ENCODE measurements at regions not wholly inside any gene's neighbourhood (a gene's known extent, or its start where the extent isn't known, plus 50 kb on each side); places are given as distances from the start of the nearest gene placed in this dataset.

DNA sequence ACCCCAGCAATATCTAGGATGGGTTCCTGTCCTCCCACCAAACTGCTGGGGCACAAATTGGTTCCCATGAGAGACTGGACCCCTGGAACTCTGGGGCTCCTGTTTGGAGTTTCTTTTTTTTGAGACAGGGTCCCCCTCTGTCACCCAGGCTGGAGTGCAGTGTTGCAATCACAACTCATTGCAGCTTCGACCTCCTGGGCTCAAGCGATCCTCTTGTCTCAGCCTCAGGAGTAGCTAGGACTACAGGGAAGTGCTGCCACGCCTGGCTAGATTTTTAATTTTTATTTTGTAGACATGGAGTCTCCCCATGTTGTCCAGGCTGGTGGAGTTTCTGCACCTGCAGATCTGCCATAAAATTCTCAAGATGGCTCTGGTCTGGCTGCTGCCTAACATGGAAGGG is 56.3 kb upstream of the BRD7 start:
- H4K8ac ChIP-seq (replicated peaks; ENCODE audit: insufficient read length, low read depth, low read length): no peak overlapping the region
- no peak overlapping the region for H3K23ac ChIP-seq (ENCODE audit: insufficient read length, low read depth, low read length)
- no peaks in the 10 kb centered on the region for H4K20me1 ChIP-seq (ENCODE audit: control insufficient read depth, insufficient read depth, insufficient read length)
- Mint-ChIP-seq H3K4me1 (0 out of 4 replicates have a peak, but pooled peaks cover 0 to 3% of the 10 kb centered on the region in 2 experiments), H3K36me3 (ENCODE audit: insufficient read depth in 1 of 3, low read depth in 3 of 3) (peaks cover 3 to 4% (median 3%) of the 10 kb centered on the region in 3 experiments; a peak in 6 of 7 replicates), H3K27me3 (ENCODE audit: low read depth) (peaks cover 2% of the 10 kb centered on the region), H3K4me3 (no peak overlapping the region), H3K27ac (no peak overlapping the region), H3K9me3 (peaks cover 4 to 8% of the 10 kb centered on the region in 2 experiments)
- H2BK15ac ChIP-seq (ENCODE audit: low read depth, low read length): no peak overlapping the region
- H2BK5ac ChIP-seq (ENCODE audit: insufficient read length, low read length): no peak overlapping the region
- no peak overlapping the region for H3K14ac ChIP-seq (ENCODE audit: insufficient read depth, low read length)
- TF ChIP-seq, protein P1, sequence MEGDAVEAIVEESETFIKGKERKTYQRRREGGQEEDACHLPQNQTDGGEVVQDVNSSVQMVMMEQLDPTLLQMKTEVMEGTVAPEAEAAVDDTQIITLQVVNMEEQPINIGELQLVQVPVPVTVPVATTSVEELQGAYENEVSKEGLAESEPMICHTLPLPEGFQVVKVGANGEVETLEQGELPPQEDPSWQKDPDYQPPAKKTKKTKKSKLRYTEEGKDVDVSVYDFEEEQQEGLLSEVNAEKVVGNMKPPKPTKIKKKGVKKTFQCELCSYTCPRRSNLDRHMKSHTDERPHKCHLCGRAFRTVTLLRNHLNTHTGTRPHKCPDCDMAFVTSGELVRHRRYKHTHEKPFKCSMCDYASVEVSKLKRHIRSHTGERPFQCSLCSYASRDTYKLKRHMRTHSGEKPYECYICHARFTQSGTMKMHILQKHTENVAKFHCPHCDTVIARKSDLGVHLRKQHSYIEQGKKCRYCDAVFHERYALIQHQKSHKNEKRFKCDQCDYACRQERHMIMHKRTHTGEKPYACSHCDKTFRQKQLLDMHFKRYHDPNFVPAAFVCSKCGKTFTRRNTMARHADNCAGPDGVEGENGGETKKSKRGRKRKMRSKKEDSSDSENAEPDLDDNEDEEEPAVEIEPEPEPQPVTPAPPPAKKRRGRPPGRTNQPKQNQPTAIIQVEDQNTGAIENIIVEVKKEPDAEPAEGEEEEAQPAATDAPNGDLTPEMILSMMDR (conservative IDR thresholded peaks at IDR 0.05): no peak
- no peaks in the 10 kb centered on the region for H3K4me1 ChIP-seq (ENCODE audit: insufficient read depth, low read length)
- no peak overlapping the region for H2BK12ac ChIP-seq (ENCODE audit: insufficient read length, low read depth, low read length)
- H3K4me2 ChIP-seq (ENCODE audit: insufficient read depth, insufficient read length, low read length): no peak overlapping the region
- no peak overlapping the region for H3K9ac ChIP-seq (ENCODE audit: extremely low read depth, insufficient read length, low read length)
- H4K91ac ChIP-seq (ENCODE audit: insufficient read length, low read depth, low read length): no peak overlapping the region
- no peak overlapping the region for H4K5ac ChIP-seq (ENCODE audit: insufficient read length, low read depth, low read length)
- no peaks in the 10 kb centered on the region for H3K79me1 ChIP-seq (ENCODE audit: insufficient read depth, low read depth, low read length, poor library complexity, severe bottlenecking)
- no peak overlapping the region for H3T11ph ChIP-seq (ENCODE audit: low read length)
- no peak for DNase-seq
- no peak overlapping the region for H3K18ac ChIP-seq (ENCODE audit: insufficient read length, low read depth, low read length)
- H3K9me3 ChIP-seq (ENCODE audit: control insufficient read depth, low read depth, low read length): no peaks in the 10 kb centered on the region
- H3K79me2 ChIP-seq (ENCODE audit: insufficient read depth, low read length): no peaks in the 10 kb centered on the region
- H3K23me2 ChIP-seq (ENCODE audit: insufficient read length, low read depth, low read length, poor library complexity, severe bottlenecking): no peaks in the 10 kb centered on the region
- H3K4ac ChIP-seq (ENCODE audit: low read depth, low read length): no peak overlapping the region
- H2AFZ ChIP-seq (ENCODE audit: low read length): no peak overlapping the region
- no peak overlapping the region for H2BK120ac ChIP-seq (ENCODE audit: low read depth, low read length, poor library complexity, severe bottlenecking)
- no peak overlapping the region for H3K56ac ChIP-seq (ENCODE audit: insufficient read length, low read depth, low read length)
- no CpG with 5 or more reads among the region's 3 CpGs for WGBS (ENCODE audit: extremely low coverage, insufficient read length, low lambda C conversion rate)
- no peak overlapping the region for H2AK5ac ChIP-seq (ENCODE audit: insufficient read length, low read length)
- no peak overlapping the region for H3K27ac ChIP-seq (ENCODE audit: insufficient read length, low read depth, low read length)
- H2BK20ac ChIP-seq (ENCODE audit: low read depth, low read length, poor library complexity, severe bottlenecking): no peak overlapping the region
- no peaks in the 10 kb centered on the region for H3K27me3 ChIP-seq (ENCODE audit: insufficient read depth, low read length)

Data from H9 (cell line).